ENCODE measurements at regions not wholly inside any gene's neighbourhood (a gene's known extent, or its start where the extent isn't known, plus 50 kb on each side); places are given as distances from the start of the nearest gene placed in this dataset.
A peak's percentile ranks its signal among the peaks of the same experiment; 100 is the strongest.
"Not testable (repeated sequence)": the region's sequence is repeated elsewhere in the genome, so short reads cannot be mapped to it uniquely, and the experiment has no call there.

- no peak overlapping the region for H3K27ac ChIP-seq
- intact Hi-C loops (cut with DNase I) = no loop called here
- no peaks in the 10 kb centered on the region for H3K36me3 ChIP-seq
- no peaks in the 10 kb centered on the region for H3K4me1 ChIP-seq
- H3K9me3 ChIP-seq = no peaks in the 10 kb centered on the region
- no peak overlapping the region for H3K4me3 ChIP-seq
- DNase-seq (no peak), ATAC-seq (no peak)
- peaks cover 0 to 5% of the 10 kb centered on the region in 2 donors for H3K27me3 ChIP-seq
- TF ChIP-seq CTCF (IDR thresholded peaks at IDR 0.05) = no peak
Observed at GRCh38 chr14:105761842-105762241, 235.5 kb downstream of the TMEM121 start.

GRCh38 chr14:105762262-105762661, 235.9 kb downstream of the TMEM121 start:
- H3K9me3 ChIP-seq; intact Hi-C loops (cut with DNase I); H3K4me3 ChIP-seq; H3K27me3 ChIP-seq; H3K36me3 ChIP-seq; H3K27ac ChIP-seq; ATAC-seq; H3K4me1 ChIP-seq: not testable (repeated sequence)
- peak in 1 of 4 donors; percentile 20 for DNase-seq

- H3K36me3 ChIP-seq; H3K9me3 ChIP-seq; H3K27ac ChIP-seq; intact Hi-C loops (cut with DNase I); H3K4me1 ChIP-seq; H3K4me3 ChIP-seq; H3K27me3 ChIP-seq; ATAC-seq: not testable (repeated sequence)
- DNase-seq = peak in 1 of 4 donors; percentile 64
Observed at GRCh38 chr14:105764254-105764901, 238.0 kb downstream of the TMEM121 start.

- H3K36me3 ChIP-seq; H3K4me1 ChIP-seq; intact Hi-C loops (cut with DNase I); H3K4me3 ChIP-seq; H3K27ac ChIP-seq; ATAC-seq; H3K27me3 ChIP-seq; H3K9me3 ChIP-seq: not testable (repeated sequence)
- peak in 1 of 4 donors; percentile 61 for DNase-seq
Observed at GRCh38 chr14:105765072-105765825, 238.9 kb downstream of the TMEM121 start.

- peak in 1 of 4 donors; percentile 42 for DNase-seq
- no peaks in the 10 kb centered on the region for H3K4me1 ChIP-seq
- intact Hi-C loops (cut with DNase I) = no loop called here
Observed at GRCh38 chr14:105765893-105766614, 239.7 kb downstream of the TMEM121 start.

GRCh38 chr14:105767315-105767714, 240.9 kb downstream of the TMEM121 start:
- no peak overlapping the region for H3K27ac ChIP-seq
- ATAC-seq (no peak), DNase-seq (peak in 1 of 4 donors; percentile 57)
- no peaks in the 10 kb centered on the region for H3K36me3 ChIP-seq
- H3K9me3 ChIP-seq = no peaks in the 10 kb centered on the region
- no peaks in the 10 kb centered on the region for H3K27me3 ChIP-seq
- intact Hi-C loops (cut with DNase I) = no loop called here
- no peak overlapping the region for H3K4me3 ChIP-seq
- no peak for TF ChIP-seq CTCF (IDR thresholded peaks at IDR 0.05)
- H3K4me1 ChIP-seq = no peaks in the 10 kb centered on the region

More at GRCh38 chr14:105765893-105766614, 239.7 kb downstream of the TMEM121 start:
- no peak for ATAC-seq
- H3K27ac ChIP-seq = no peak overlapping the region
- H3K36me3 ChIP-seq = no peaks in the 10 kb centered on the region
- H3K4me3 ChIP-seq = no peak overlapping the region
- H3K27me3 ChIP-seq = peaks cover 0 to 4% of the 10 kb centered on the region in 2 donors
- no peak for TF ChIP-seq CTCF (IDR thresholded peaks at IDR 0.05)
- no peaks in the 10 kb centered on the region for H3K9me3 ChIP-seq

- H3K36me3 ChIP-seq; H3K4me3 ChIP-seq; H3K27me3 ChIP-seq; H3K27ac ChIP-seq; H3K4me1 ChIP-seq; intact Hi-C loops (cut with DNase I); H3K9me3 ChIP-seq; ATAC-seq: not testable (repeated sequence)
- peak in 1 of 4 donors; percentile 26 for DNase-seq
Observed at GRCh38 chr14:105768039-105768438, 241.7 kb downstream of the TMEM121 start.

- H3K27ac ChIP-seq; intact Hi-C loops (cut with DNase I); H3K4me3 ChIP-seq; H3K9me3 ChIP-seq; H3K27me3 ChIP-seq; ATAC-seq; H3K4me1 ChIP-seq; H3K36me3 ChIP-seq: not testable (repeated sequence)
- DNase-seq = peak in 1 of 4 donors; percentile 69
Observed at GRCh38 chr14:105769061-105769730, 242.8 kb downstream of the TMEM121 start.

GRCh38 chr14:105770619-105771216, 244.3 kb downstream of the TMEM121 start:
- H3K9me3 ChIP-seq; H3K4me3 ChIP-seq; H3K27ac ChIP-seq; H3K36me3 ChIP-seq; H3K4me1 ChIP-seq; intact Hi-C loops (cut with DNase I); H3K27me3 ChIP-seq; ATAC-seq: not testable (repeated sequence)
- peak in 1 of 4 donors; percentile 63 for DNase-seq

All from left lung (tissue), 4 donors.